AG08396 (cell line): ENCODE measurements at regions not wholly inside any gene's neighbourhood (a gene's known extent, or its start where the extent isn't known, plus 50 kb on each side); places are given as distances from the start of the nearest gene placed in this dataset.

Source experiments
- DNase-seq: peaks from one replicate; pipeline ENCODE4 v3.0.0; 2012; ENCODE audit warnings: low spot score, mixed read lengths

GRCh38 chr18:76255070-76255683 is 239.9 kb downstream of the ZNF516 start:
- DNase-seq: no peak

GRCh38 chr18:76252880-76253279 is 242.2 kb downstream of the ZNF516 start:
- no peak for DNase-seq

- DNase-seq: no peak
These were observed 242.9 kb downstream of the ZNF516 start for GRCh38 chr18:76252139-76252538.

- DNase-seq: no peak
These were observed 243.4 kb downstream of the ZNF516 start for GRCh38 chr18:76251691-76252090.

- DNase-seq: no peak
These were observed 248.5 kb downstream of the ZNF516 start for GRCh38 chr18:76246590-76246989.

GRCh38 chr18:76234676-76235060 is 260.4 kb downstream of the ZNF516 start:
- DNase-seq: no peak

- DNase-seq: no peak
These were observed 261.0 kb downstream of the ZNF516 start for GRCh38 chr18:76233876-76234675.

GRCh38 chr18:76233406-76233805 is 261.6 kb downstream of the ZNF516 start:
- DNase-seq: no peak

- no peak for DNase-seq
These were observed 262.3 kb downstream of the ZNF516 start for GRCh38 chr18:76232779-76233178.

- no peak for DNase-seq
These were observed 263.0 kb downstream of the ZNF516 start for GRCh38 chr18:76232010-76232409.

- no peak for DNase-seq
These were observed 263.6 kb downstream of the ZNF516 start for GRCh38 chr18:76231402-76231801.

GRCh38 chr18:76230791-76231190 is 264.3 kb downstream of the ZNF516 start:
- no peak for DNase-seq

GRCh38 chr18:76228716-76229115 is 266.3 kb downstream of the ZNF516 start:
- no peak for DNase-seq

- DNase-seq: no peak
These were observed 267.3 kb downstream of the ZNF516 start for GRCh38 chr18:76227759-76228158.

GRCh38 chr18:76223403-76223802 is 271.6 kb downstream of the ZNF516 start:
- no peak for DNase-seq

- DNase-seq: no peak
These were observed 276.0 kb downstream of the ZNF516 start for GRCh38 chr18:76219023-76219422.

GRCh38 chr18:76216096-76216495 is 278.9 kb downstream of the ZNF516 start:
- DNase-seq: no peak

GRCh38 chr18:76213991-76214390 is 281.1 kb downstream of the ZNF516 start:
- no peak for DNase-seq

- no peak for DNase-seq
These were observed 282.1 kb downstream of the ZNF516 start for GRCh38 chr18:76212960-76213359.

- DNase-seq: peak; percentile 43
These were observed 285.4 kb downstream of the ZNF516 start for GRCh38 chr18:76209597-76209996.

GRCh38 chr18:76208678-76209306 is 286.2 kb downstream of the ZNF516 start:
- no peak for DNase-seq

- DNase-seq: no peak
These were observed 289.1 kb downstream of the ZNF516 start for GRCh38 chr18:76205906-76206305.

GRCh38 chr18:76203552-76203951 is 291.5 kb downstream of the ZNF516 start:
- DNase-seq: no peak
